Astrocyte (in vitro differentiated cells and primary cell): ENCODE measurements at regions not wholly inside any gene's neighbourhood (a gene's known extent, or its start where the extent isn't known, plus 50 kb on each side); places are given as distances from the start of the nearest gene placed in this dataset.

Experiments
- CTCF ChIP-seq: IDR thresholded peaks from 2 replicates; pipeline ENCODE4 v1.5.1; 2011; ENCODE audit warnings: low read depth, mild to moderate bottlenecking, inconsistent platforms, low read length, moderate library complexity; ENCODE audit not compliant: insufficient read depth
- EZH2 ChIP-seq: IDR thresholded peaks from 2 replicates; pipeline ENCODE4 v1.6.1; 2012; ENCODE audit warnings: mild to moderate bottlenecking, low read length, inconsistent platforms; ENCODE audit not compliant: insufficient read depth

DNA sequence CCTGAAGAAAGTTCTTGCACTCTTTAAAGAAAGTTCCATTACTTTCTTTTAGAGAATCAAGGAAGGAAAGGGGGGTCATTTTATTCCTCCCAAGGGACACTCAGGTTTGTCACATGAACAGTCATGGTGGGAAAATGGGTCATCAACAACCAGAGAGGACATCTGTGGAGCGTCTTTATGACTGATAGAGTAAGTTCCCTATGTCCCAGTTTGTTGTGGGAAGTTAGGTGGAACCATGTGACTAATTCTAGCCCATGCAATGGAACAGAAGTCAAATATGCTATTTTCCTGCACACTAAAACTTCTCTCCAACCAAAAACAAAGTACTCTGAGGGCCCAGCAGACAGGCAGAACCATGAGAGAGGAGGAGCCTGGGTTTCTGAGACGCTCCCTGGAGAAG, 165.6 kb upstream of the SERTAD2 start:
- TF ChIP-seq CTCF: no peak
- no peak for TF ChIP-seq EZH2
